ENCODE measurements at regions not wholly inside any gene's neighbourhood (a gene's known extent, or its start where the extent isn't known, plus 50 kb on each side); places are given as distances from the start of the nearest gene placed in this dataset.

GRCh38 chr14:106390947-106391346, 864.6 kb downstream of the TMEM121 start:
- WGBS, 2 experiments (ENCODE audit: extremely low coverage in 1 of 2, insufficient coverage in 1 of 2, insufficient read length in 1 of 2, insufficient replicate concordance in 2 of 2, low coverage in 1 of 2, low lambda C conversion rate in 2 of 2, missing lambda C conversion rate in 1 of 2), result 94% methylated on average over 6 of the region's 6 CpGs; no CpG with 5 or more reads in 1 of the 2 experiments
- Histone ChIP-seq H2BK120ac (replicated peaks; ENCODE audit: low read depth, low read length) (no peak overlapping the region), H3K36me3 (ENCODE audit: control insufficient read depth in 2 of 4, insufficient read depth in 4 of 4, low read length in 3 of 4) (no peaks in the 10 kb centered on the region), H2BK12ac (ENCODE audit: low read depth, low read length) (no peak overlapping the region), H2AK5ac (ENCODE audit: low read depth, low read length) (no peak overlapping the region), H3K23ac (ENCODE audit: insufficient read length) (no peak overlapping the region), H3K4ac (replicated peaks; ENCODE audit: insufficient read length, low read depth, low read length) (no peak overlapping the region), H4K20me1 (replicated peaks in 1 of 2; ENCODE audit: control insufficient read depth in 1 of 2, insufficient read depth in 2 of 2, low read length in 2 of 2) (no peaks in the 10 kb centered on the region), H3K56ac (replicated peaks; ENCODE audit: insufficient read length, low read depth, low read length) (no peak overlapping the region), H3K4me2 (ENCODE audit: insufficient read depth in 1 of 2, low read depth in 2 of 2, low read length in 2 of 2) (no peak overlapping the region), H3K14ac (ENCODE audit: insufficient read length) (no peak overlapping the region), H3K27me3 (replicated peaks in 1 of 4; ENCODE audit: control insufficient read depth in 3 of 4, extremely low read depth in 1 of 4, insufficient read depth in 3 of 4, low read length in 3 of 4) (no peaks in the 10 kb centered on the region), H4K5ac (ENCODE audit: insufficient read length, low read depth, low read length) (no peak overlapping the region), H2BK5ac (ENCODE audit: low read depth, low read length) (no peak overlapping the region), H4K8ac (ENCODE audit: extremely low read depth, insufficient read depth, low read length) (no peak overlapping the region), H3K79me2 (ENCODE audit: control insufficient read depth in 1 of 2, insufficient read depth in 2 of 2, low read length in 2 of 2) (no peaks in the 10 kb centered on the region), H3K4me3 (ENCODE audit: extremely low read depth in 1 of 4, insufficient read depth in 2 of 4, low read depth in 3 of 4, low read length in 4 of 4) (no peak overlapping the region), H3K9ac (replicated peaks in 1 of 4; ENCODE audit: extremely low read depth in 1 of 4, low read depth in 3 of 4, low read length in 3 of 4) (no peak overlapping the region), H2BK15ac (ENCODE audit: low read length) (no peak overlapping the region), H3K18ac (ENCODE audit: extremely low read depth, low read length) (no peak overlapping the region), H3K4me1 (replicated peaks in 1 of 4; ENCODE audit: control insufficient read depth in 3 of 4, insufficient read depth in 4 of 4, low read length in 3 of 4) (no peaks in the 10 kb centered on the region), H2BK20ac (ENCODE audit: low read length) (no peak overlapping the region), H3K79me1 (ENCODE audit: low read depth, low read length) (no peaks in the 10 kb centered on the region), H3K23me2 (ENCODE audit: low read depth, low read length) (no peaks in the 10 kb centered on the region), H2AFZ (ENCODE audit: low read length) (no peak overlapping the region), H3K9me3 (ENCODE audit: insufficient read depth in 2 of 2, low read depth in 1 of 2, low read length in 1 of 2) (peaks cover 51 to 82% of the 10 kb centered on the region in 2 experiments), H3K27ac (ENCODE audit: low read depth, low read length) (no peak overlapping the region), H4K91ac (replicated peaks; ENCODE audit: insufficient read length, low read length) (no peak overlapping the region)
- FAIRE-seq (no peak), DNase-seq (ENCODE audit: low read depth in 1 of 2, low spot score in 2 of 2) (no peak)
- CTCF ChIA-PET (ENCODE audit: partially characterized antibody), result no interaction called here
- POLR2A ChIA-PET (ENCODE audit: partially characterized antibody), result no interaction called here
- TF ChIP-seq TAF7 (optimal IDR thresholded peaks at IDR 0.05; ENCODE audit: borderline replicate concordance, low read depth, low read length), result no peak
- no peak for TF ChIP-seq CEBPB (IDR thresholded peaks at IDR 0.05; ENCODE audit: low read depth, low read length)
- no peak for TF ChIP-seq POU5F1 (IDR thresholded peaks at IDR 0.05; ENCODE audit: low read depth, low read length)
- no peak for TF ChIP-seq RXRA (IDR thresholded peaks at IDR 0.05; ENCODE audit: insufficient read depth, low read depth, low read length)
- TF ChIP-seq JUN (IDR thresholded peaks at IDR 0.05; ENCODE audit: low read depth, low read length), result no peak
- no peak for TF ChIP-seq BACH1 (IDR thresholded peaks at IDR 0.05; ENCODE audit: low read length)
- TF ChIP-seq, protein P1, sequence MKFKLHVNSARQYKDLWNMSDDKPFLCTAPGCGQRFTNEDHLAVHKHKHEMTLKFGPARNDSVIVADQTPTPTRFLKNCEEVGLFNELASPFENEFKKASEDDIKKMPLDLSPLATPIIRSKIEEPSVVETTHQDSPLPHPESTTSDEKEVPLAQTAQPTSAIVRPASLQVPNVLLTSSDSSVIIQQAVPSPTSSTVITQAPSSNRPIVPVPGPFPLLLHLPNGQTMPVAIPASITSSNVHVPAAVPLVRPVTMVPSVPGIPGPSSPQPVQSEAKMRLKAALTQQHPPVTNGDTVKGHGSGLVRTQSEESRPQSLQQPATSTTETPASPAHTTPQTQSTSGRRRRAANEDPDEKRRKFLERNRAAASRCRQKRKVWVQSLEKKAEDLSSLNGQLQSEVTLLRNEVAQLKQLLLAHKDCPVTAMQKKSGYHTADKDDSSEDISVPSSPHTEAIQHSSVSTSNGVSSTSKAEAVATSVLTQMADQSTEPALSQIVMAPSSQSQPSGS (IDR thresholded peaks at IDR 0.05; ENCODE audit: low read length), result no peak
- no peak for TF ChIP-seq ATF3 (IDR thresholded peaks at IDR 0.05; ENCODE audit: insufficient read depth, low read depth, low read length)
- TF ChIP-seq YY1 (IDR thresholded peaks at IDR 0.05; ENCODE audit: low read depth, low read length), result no peak
- TF ChIP-seq ZNF274 (IDR thresholded peaks at IDR 0.05; ENCODE audit: borderline replicate concordance, extremely low read depth, low read length), result no peak
- TF ChIP-seq POLR2A (IDR thresholded peaks at IDR 0.05; ENCODE audit: control extremely low read depth in 1 of 2, low read depth in 2 of 2, low read length in 2 of 2), result no peak

All from H1 (cell line).